GM12878 (cell line): ENCODE measurements at regions not wholly inside any gene's neighbourhood (a gene's known extent, or its start where the extent isn't known, plus 50 kb on each side); places are given as distances from the start of the nearest gene placed in this dataset.

ENCODE experiments used
- ATAC-seq: fragments of 200-7000 bp; cut with Tn5 transposase; 3 replicates; pipeline ENCODE4 v1.9.1; 2020; ENCODE audit warnings: mild to moderate bottlenecking, moderate library complexity
- BruUV-seq: library from RNA; stranded (reverse); fragments of 400-500 nt; replicated peaks from 2 replicates; lab custom pipeline; 2021; lab: Mats Ljungman, UMichigan
- CTCF ChIA-PET: fragments of 300-600 bp; sonication (Branson Sonifier 250); formaldehyde crosslinking; extraction: SDS; loops from one replicate; lab custom pipeline; 2021; ENCODE audit warnings: inconsistent platforms; lab: Yijun Ruan, JAX
- POLR2A ChIA-PET: fragments of 350-600 bp; formaldehyde crosslinking; extraction: SDS; loops from one replicate; lab custom pipeline; 2021; ENCODE audit warnings: inconsistent platforms; lab: Charles Lee
- RAD21 ChIA-PET: fragments of 300-600 bp; sonication (Branson Sonifier 250); formaldehyde crosslinking; loops from one replicate; lab custom pipeline; 2023; ENCODE audit warnings: antibody characterized with exemption; ENCODE audit not compliant: unreplicated experiment; lab: Charles Lee
- SMC1A ChIA-PET: fragments of 300-600 bp; sonication (Branson Sonifier 250); formaldehyde crosslinking; loops from one replicate; lab custom pipeline; 2023; ENCODE audit not compliant: unreplicated experiment, uncharacterized antibody; lab: Charles Lee
- DNase-seq: peaks from one replicate; pipeline ENCODE4 v3.0.0-alpha.2; 2011; ENCODE audit warnings: low read depth, low spot score
- FAIRE-seq: peaks from 3 replicates; lab custom pipeline; 2011; peaks lifted over from hg19 to GRCh38; lab: Jason Lieb, UNC
- H2AFZ ChIP-seq: 2 replicates; pipeline ENCODE4 v1.6.0; 2011; ENCODE audit warnings: low read depth, low read length, control low read depth; ENCODE audit not compliant: control insufficient read depth
- H3K27ac ChIP-seq: 2 replicates; pipeline ENCODE4 v1.5.1; 2011; ENCODE audit warnings: control low read depth; ENCODE audit not compliant: control insufficient read depth, insufficient read depth
- H3K27me3 ChIP-seq, 2 experiments: replicated peaks in 1 of 2; 2 replicates each; pipeline versions ENCODE4 v1.6.0 to v1.6.1; 2011; ENCODE audit warnings: low read length in 1 of 2; ENCODE audit not compliant: control insufficient read depth in 2 of 2, insufficient read depth in 2 of 2
- H3K36me3 ChIP-seq, 2 experiments: 2 replicates each; pipeline ENCODE4 v1.5.1; 2011; ENCODE audit warnings: low read length in 1 of 2; ENCODE audit not compliant: control insufficient read depth in 2 of 2, insufficient read depth in 2 of 2
- H3K4me1 ChIP-seq: 2 replicates; pipeline ENCODE4 v1.6.1; 2011; ENCODE audit warnings: mild to moderate bottlenecking, low read length, moderate library complexity, mixed read lengths; ENCODE audit not compliant: control insufficient read depth, insufficient read depth
- H3K4me2 ChIP-seq: 2 replicates; pipeline ENCODE4 v1.6.0; 2011; ENCODE audit warnings: control low read depth; ENCODE audit not compliant: control insufficient read depth, insufficient read depth
- H3K4me3 ChIP-seq: fragments of 200-600 bp; sonication (generic); 2 replicates; pipeline ENCODE4 v1.5.1; 2016
- H3K79me2 ChIP-seq: 2 replicates; pipeline ENCODE4 v1.6.0; 2011; ENCODE audit warnings: low read length; ENCODE audit not compliant: control insufficient read depth, insufficient read depth
- H3K9ac ChIP-seq: 2 replicates; pipeline ENCODE4 v1.8.0; 2011; ENCODE audit warnings: low read length, control low read depth, mixed read lengths; ENCODE audit not compliant: control insufficient read depth, insufficient read depth
- H3K9me3 ChIP-seq: replicated peaks from 3 replicates; pipeline ENCODE4 v1.5.1; 2011; ENCODE audit warnings: mild to moderate bottlenecking, low read length; ENCODE audit not compliant: control insufficient read depth, insufficient read depth
- H4K20me1 ChIP-seq: 2 replicates; pipeline ENCODE4 v1.6.0; 2011; ENCODE audit not compliant: control insufficient read depth, insufficient read depth
- BMI1 ChIP-seq: fragments of 450-650 bp; IDR thresholded peaks from 2 replicates; pipeline ENCODE4 v1.6.1; 2016; ENCODE audit warnings: mild to moderate bottlenecking, moderate library complexity, borderline replicate concordance
- EP300 ChIP-seq, 2 experiments: fragments of 150-350 bp in 1 of 2; IDR thresholded peaks; 2 replicates each; pipeline ENCODE4 v1.6.1; 2011 to 2012; ENCODE audit warnings: low read depth in 2 of 2, low read length in 2 of 2, borderline replicate concordance in 1 of 2, improper control_type of control experiment in 1 of 2, inconsistent platforms in 1 of 2; ENCODE audit not compliant: control insufficient read depth in 1 of 2
- GABPA ChIP-seq: IDR thresholded peaks from 2 replicates; pipeline ENCODE4 v1.6.1; 2014; ENCODE audit warnings: antibody characterized with exemption, low read depth, mild to moderate bottlenecking, inconsistent platforms
- GATAD2B ChIP-seq: fragments of 450-650 bp; conservative IDR thresholded peaks from 2 replicates; pipeline ENCODE4 v1.6.1; 2017; ENCODE audit warnings: low read depth, mild to moderate bottlenecking, moderate library complexity
- HCFC1 ChIP-seq: fragments of 150-350 bp; IDR thresholded peaks from 2 replicates; pipeline ENCODE4 v1.6.1; 2014; ENCODE audit warnings: low read length
- MXI1 ChIP-seq: fragments of 150-350 bp; IDR thresholded peaks from 2 replicates; pipeline ENCODE4 v1.6.1; 2011; ENCODE audit warnings: low read depth, mild to moderate bottlenecking, inconsistent platforms, low read length, improper control_type of control experiment
- RAD21 ChIP-seq: IDR thresholded peaks from 2 replicates; pipeline ENCODE4 v1.6.1; 2011; ENCODE audit warnings: mild to moderate bottlenecking, low read depth, low read length, moderate library complexity; ENCODE audit not compliant: insufficient read depth
- RAD51 ChIP-seq: fragments of 450-650 bp; IDR thresholded peaks from 2 replicates; pipeline ENCODE4 v1.6.1; 2016; ENCODE audit warnings: moderate library complexity, mild to moderate bottlenecking, inconsistent platforms
- RFX5 ChIP-seq: IDR thresholded peaks from 2 replicates; pipeline ENCODE4 v1.6.1; 2011; ENCODE audit warnings: low read depth, low read length, improper control_type of control experiment
- SIN3A ChIP-seq: IDR thresholded peaks from 2 replicates; pipeline ENCODE4 v1.6.1; 2012; ENCODE audit warnings: low read depth, low read length, improper control_type of control experiment
- TCF12 ChIP-seq: IDR thresholded peaks from 2 replicates; pipeline ENCODE4 v1.6.1; 2011; ENCODE audit warnings: low read depth, mild to moderate bottlenecking, low read length
- YBX1 ChIP-seq: fragments of 450-650 bp; IDR thresholded peaks from 2 replicates; pipeline ENCODE4 v1.6.1; 2016; ENCODE audit warnings: antibody characterized with exemption
- WGBS: methylation state at CpG from one replicate; pipeline ENCODE4 v1.1.6; 2016; ENCODE audit warnings: low lambda C conversion rate; ENCODE audit not compliant: insufficient replicate concordance, insufficient coverage; ENCODE audit errors: missing lambda C conversion rate; 5-methylcytosine and 5-hydroxymethylcytosine counted together
- in situ Hi-C: fragments of 300-500 bp; cut with MboI; formaldehyde crosslinking; loops from 9 replicates; pipeline ENCODE4 v1.14.3; 2018; ENCODE audit warnings: mixed read lengths
- intact Hi-C: fragments of 100-400 bp; cut with micrococcal nuclease; formaldehyde crosslinking; loops from one replicate; pipeline ENCODE4 v1.14.2; 2022; ENCODE audit not compliant: unreplicated experiment
- TF ChIP-seq, protein P1 (sequence below): IDR thresholded peaks from 2 replicates; pipeline ENCODE4 v1.6.1; 2011; ENCODE audit warnings: low read depth, low read length, improper control_type of control experiment, borderline replicate concordance
- TF ChIP-seq, protein P2 (sequence below): IDR thresholded peaks from 2 replicates; pipeline ENCODE4 v1.6.1; 2012; ENCODE audit warnings: low read depth, low read length, improper control_type of control experiment
- TF ChIP-seq, protein P3 (sequence below): fragments of 450-650 bp; formaldehyde crosslinking; IDR thresholded peaks from 2 replicates; pipeline ENCODE4 v1.4.0; 2020; ENCODE audit warnings: mild to moderate bottlenecking, moderate library complexity
- TF ChIP-seq, protein P4 (sequence below): fragments of 450-650 bp; IDR thresholded peaks from 2 replicates; pipeline ENCODE4 v1.6.1; 2016; ENCODE audit warnings: mild to moderate bottlenecking, moderate library complexity, borderline replicate concordance

DNA sequence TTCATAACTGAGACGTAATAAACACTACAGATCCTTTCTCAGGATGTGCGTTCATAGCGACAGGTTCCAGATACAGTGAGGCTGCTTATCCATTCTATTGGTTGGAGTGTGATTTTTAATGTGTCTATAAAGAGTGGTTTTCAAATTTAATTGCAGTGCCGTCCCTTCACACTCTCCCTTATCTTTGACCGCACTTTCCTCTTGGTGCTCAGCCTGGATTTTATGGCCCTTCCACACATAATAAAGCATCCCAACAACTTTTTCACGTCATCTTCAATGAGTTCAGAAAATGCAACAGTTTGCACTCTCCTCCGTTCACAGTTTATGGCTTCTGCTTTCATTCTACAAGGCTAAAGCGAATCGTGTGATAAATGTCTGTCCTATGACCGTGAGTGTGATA, 1209.9 kb downstream of the BCL11B start:
- Histone ChIP-seq H3K27me3 (no peaks in the 10 kb centered on the region), H4K20me1 (no peaks in the 10 kb centered on the region), H3K4me1 (no peaks in the 10 kb centered on the region), H3K4me2 (no peak overlapping the region), H3K4me3 (no peak overlapping the region), H3K36me3 (no peaks in the 10 kb centered on the region), H2AFZ (no peak overlapping the region), H3K27ac (no peak overlapping the region), H3K9ac (no peak overlapping the region), H3K79me2 (no peaks in the 10 kb centered on the region), H3K9me3 (no peaks in the 10 kb centered on the region)
- ChIA-PET SMC1A (no interaction called here), CTCF (no interaction called here), RAD21 (no interaction called here), POLR2A (no interaction called here)
- FAIRE-seq: no peak
- intact Hi-C loops: no loop called here
- no TSS peak for BruUV-seq
- ATAC-seq: no peak
- in situ Hi-C loops: no loop called here
- no peak for DNase-seq
- 49% methylated on average over 10 of the region's 10 CpGs for WGBS
- TF ChIP-seq RAD51: no peak
- TF ChIP-seq, protein P1, sequence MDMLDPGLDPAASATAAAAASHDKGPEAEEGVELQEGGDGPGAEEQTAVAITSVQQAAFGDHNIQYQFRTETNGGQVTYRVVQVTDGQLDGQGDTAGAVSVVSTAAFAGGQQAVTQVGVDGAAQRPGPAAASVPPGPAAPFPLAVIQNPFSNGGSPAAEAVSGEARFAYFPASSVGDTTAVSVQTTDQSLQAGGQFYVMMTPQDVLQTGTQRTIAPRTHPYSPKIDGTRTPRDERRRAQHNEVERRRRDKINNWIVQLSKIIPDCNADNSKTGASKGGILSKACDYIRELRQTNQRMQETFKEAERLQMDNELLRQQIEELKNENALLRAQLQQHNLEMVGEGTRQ: no peak
- TF ChIP-seq MXI1: no peak
- no peak for TF ChIP-seq RAD21
- TF ChIP-seq BMI1: no peak
- TF ChIP-seq RFX5: no peak
- TF ChIP-seq HCFC1: no peak
- TF ChIP-seq, protein P2, sequence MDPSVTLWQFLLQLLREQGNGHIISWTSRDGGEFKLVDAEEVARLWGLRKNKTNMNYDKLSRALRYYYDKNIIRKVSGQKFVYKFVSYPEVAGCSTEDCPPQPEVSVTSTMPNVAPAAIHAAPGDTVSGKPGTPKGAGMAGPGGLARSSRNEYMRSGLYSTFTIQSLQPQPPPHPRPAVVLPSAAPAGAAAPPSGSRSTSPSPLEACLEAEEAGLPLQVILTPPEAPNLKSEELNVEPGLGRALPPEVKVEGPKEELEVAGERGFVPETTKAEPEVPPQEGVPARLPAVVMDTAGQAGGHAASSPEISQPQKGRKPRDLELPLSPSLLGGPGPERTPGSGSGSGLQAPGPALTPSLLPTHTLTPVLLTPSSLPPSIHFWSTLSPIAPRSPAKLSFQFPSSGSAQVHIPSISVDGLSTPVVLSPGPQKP: no peak
- TF ChIP-seq GABPA: no peak
- TF ChIP-seq, protein P3, sequence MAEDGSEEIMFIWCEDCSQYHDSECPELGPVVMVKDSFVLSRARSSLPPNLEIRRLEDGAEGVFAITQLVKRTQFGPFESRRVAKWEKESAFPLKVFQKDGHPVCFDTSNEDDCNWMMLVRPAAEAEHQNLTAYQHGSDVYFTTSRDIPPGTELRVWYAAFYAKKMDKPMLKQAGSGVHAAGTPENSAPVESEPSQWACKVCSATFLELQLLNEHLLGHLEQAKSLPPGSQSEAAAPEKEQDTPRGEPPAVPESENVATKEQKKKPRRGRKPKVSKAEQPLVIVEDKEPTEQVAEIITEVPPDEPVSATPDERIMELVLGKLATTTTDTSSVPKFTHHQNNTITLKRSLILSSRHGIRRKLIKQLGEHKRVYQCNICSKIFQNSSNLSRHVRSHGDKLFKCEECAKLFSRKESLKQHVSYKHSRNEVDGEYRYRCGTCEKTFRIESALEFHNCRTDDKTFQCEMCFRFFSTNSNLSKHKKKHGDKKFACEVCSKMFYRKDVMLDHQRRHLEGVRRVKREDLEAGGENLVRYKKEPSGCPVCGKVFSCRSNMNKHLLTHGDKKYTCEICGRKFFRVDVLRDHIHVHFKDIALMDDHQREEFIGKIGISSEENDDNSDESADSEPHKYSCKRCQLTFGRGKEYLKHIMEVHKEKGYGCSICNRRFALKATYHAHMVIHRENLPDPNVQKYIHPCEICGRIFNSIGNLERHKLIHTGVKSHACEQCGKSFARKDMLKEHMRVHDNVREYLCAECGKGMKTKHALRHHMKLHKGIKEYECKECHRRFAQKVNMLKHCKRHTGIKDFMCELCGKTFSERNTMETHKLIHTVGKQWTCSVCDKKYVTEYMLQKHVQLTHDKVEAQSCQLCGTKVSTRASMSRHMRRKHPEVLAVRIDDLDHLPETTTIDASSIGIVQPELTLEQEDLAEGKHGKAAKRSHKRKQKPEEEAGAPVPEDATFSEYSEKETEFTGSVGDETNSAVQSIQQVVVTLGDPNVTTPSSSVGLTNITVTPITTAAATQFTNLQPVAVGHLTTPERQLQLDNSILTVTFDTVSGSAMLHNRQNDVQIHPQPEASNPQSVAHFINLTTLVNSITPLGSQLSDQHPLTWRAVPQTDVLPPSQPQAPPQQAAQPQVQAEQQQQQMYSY: no peak
- TF ChIP-seq SIN3A: no peak
- TF ChIP-seq, protein P4, sequence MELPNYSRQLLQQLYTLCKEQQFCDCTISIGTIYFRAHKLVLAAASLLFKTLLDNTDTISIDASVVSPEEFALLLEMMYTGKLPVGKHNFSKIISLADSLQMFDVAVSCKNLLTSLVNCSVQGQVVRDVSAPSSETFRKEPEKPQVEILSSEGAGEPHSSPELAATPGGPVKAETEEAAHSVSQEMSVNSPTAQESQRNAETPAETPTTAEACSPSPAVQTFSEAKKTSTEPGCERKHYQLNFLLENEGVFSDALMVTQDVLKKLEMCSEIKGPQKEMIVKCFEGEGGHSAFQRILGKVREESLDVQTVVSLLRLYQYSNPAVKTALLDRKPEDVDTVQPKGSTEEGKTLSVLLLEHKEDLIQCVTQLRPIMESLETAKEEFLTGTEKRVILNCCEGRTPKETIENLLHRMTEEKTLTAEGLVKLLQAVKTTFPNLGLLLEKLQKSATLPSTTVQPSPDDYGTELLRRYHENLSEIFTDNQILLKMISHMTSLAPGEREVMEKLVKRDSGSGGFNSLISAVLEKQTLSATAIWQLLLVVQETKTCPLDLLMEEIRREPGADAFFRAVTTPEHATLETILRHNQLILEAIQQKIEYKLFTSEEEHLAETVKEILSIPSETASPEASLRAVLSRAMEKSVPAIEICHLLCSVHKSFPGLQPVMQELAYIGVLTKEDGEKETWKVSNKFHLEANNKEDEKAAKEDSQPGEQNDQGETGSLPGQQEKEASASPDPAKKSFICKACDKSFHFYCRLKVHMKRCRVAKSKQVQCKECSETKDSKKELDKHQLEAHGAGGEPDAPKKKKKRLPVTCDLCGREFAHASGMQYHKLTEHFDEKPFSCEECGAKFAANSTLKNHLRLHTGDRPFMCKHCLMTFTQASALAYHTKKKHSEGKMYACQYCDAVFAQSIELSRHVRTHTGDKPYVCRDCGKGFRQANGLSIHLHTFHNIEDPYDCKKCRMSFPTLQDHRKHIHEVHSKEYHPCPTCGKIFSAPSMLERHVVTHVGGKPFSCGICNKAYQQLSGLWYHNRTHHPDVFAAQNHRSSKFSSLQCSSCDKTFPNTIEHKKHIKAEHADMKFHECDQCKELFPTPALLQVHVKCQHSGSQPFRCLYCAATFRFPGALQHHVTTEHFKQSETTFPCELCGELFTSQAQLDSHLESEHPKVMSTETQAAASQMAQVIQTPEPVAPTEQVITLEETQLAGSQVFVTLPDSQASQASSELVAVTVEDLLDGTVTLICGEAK: no peak
- TF ChIP-seq EP300 (IDR thresholded peaks at IDR 0.05; ENCODE audit: borderline replicate concordance in 1 of 2, control insufficient read depth in 1 of 2, low read depth in 2 of 2, low read length in 2 of 2): no peak
- TF ChIP-seq TCF12: no peak
- TF ChIP-seq GATAD2B: no peak
- no peak for TF ChIP-seq YBX1
